KMS-11 (cell line): ENCODE measurements at regions not wholly inside any gene's neighbourhood (a gene's known extent, or its start where the extent isn't known, plus 50 kb on each side); places are given as distances from the start of the nearest gene placed in this dataset.

ENCODE experiments used
- H2AFZ ChIP-seq: fragments of 200-600 bp; sonication (generic); 2 replicates; pipeline ENCODE4 v1.6.1; 2016; ENCODE audit warnings: antibody characterized with exemption, mixed run types, low read depth
- H3K27ac ChIP-seq: fragments of 200-600 bp; sonication (generic); 2 replicates; pipeline ENCODE4 v1.6.1; 2016; ENCODE audit warnings: mild to moderate bottlenecking, mixed run types
- H3K27me3 ChIP-seq: fragments of 200-600 bp; sonication (generic); 2 replicates; pipeline ENCODE4 v1.6.1; 2017; ENCODE audit warnings: mild to moderate bottlenecking, low read depth, mixed run types, moderate library complexity; ENCODE audit not compliant: insufficient read depth
- H3K36me3 ChIP-seq: fragments of 200-600 bp; sonication (generic); 2 replicates; pipeline ENCODE4 v1.6.1; 2017; ENCODE audit warnings: mild to moderate bottlenecking, mixed run types; ENCODE audit not compliant: insufficient read depth
- H3K4me1 ChIP-seq: fragments of 200-600 bp; sonication (generic); 2 replicates; pipeline ENCODE4 v1.6.1; 2016; ENCODE audit warnings: mild to moderate bottlenecking, low read depth, mixed run types; ENCODE audit not compliant: poor library complexity, severe bottlenecking
- H3K4me2 ChIP-seq: fragments of 200-600 bp; sonication (generic); 2 replicates; pipeline ENCODE4 v1.7.0; 2016; ENCODE audit warnings: mild to moderate bottlenecking, mixed run types
- H3K4me3 ChIP-seq: fragments of 200-600 bp; sonication (generic); IDR thresholded peaks from 2 replicates; pipeline ENCODE4 v1.6.1; 2017; ENCODE audit warnings: low read depth, low read length, mixed read lengths; ENCODE audit not compliant: insufficient read depth
- H3K79me2 ChIP-seq: fragments of 200-600 bp; sonication (generic); 2 replicates; pipeline ENCODE4 v1.6.1; 2016; ENCODE audit warnings: low read depth, mixed run types; ENCODE audit not compliant: insufficient read depth
- H3K9ac ChIP-seq: fragments of 200-600 bp; sonication (generic); 2 replicates; pipeline ENCODE4 v1.6.1; 2016; ENCODE audit warnings: mild to moderate bottlenecking, mixed run types
- H4K20me1 ChIP-seq: fragments of 200-600 bp; sonication (generic); 2 replicates; pipeline ENCODE4 v1.6.1; 2016; ENCODE audit warnings: mild to moderate bottlenecking, mixed run types; ENCODE audit not compliant: insufficient read depth
- TF ChIP-seq, protein P1 (sequence below): fragments of 200-600 bp; sonication (generic); conservative IDR thresholded peaks from 2 replicates; pipeline ENCODE4 v1.6.1; 2017; ENCODE audit warnings: low read depth, mild to moderate bottlenecking, antibody characterized with exemption, low read length, moderate library complexity, mixed read lengths

DNA sequence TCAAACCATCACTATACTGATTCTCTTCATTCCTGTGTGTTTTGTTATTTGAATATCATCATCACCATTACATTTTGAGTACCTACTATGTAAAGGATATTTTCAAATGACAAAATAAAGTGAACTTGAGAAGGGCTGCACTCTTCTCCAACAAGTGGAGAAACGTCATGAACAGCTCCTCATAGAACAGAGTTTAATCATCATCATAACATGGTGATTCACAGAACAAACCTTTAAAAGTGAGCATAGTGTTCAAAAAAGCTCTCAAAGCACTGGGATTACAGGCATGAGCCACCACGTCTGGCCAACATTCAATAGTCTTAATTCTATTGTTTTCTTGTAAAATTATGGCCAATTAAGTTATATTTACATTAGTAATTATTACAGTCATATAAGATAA is 993.9 kb downstream of the PDHA2 start:
- Histone ChIP-seq H3K79me2 (no peaks in the 10 kb centered on the region), H3K4me1 (no peaks in the 10 kb centered on the region), H3K9ac (no peak overlapping the region), H4K20me1 (no peaks in the 10 kb centered on the region), H2AFZ (no peak overlapping the region), H3K4me3 (no peak overlapping the region), H3K27ac (no peak overlapping the region), H3K4me2 (no peak overlapping the region), H3K36me3 (no peaks in the 10 kb centered on the region), H3K27me3 (no peaks in the 10 kb centered on the region)
- TF ChIP-seq, protein P1, sequence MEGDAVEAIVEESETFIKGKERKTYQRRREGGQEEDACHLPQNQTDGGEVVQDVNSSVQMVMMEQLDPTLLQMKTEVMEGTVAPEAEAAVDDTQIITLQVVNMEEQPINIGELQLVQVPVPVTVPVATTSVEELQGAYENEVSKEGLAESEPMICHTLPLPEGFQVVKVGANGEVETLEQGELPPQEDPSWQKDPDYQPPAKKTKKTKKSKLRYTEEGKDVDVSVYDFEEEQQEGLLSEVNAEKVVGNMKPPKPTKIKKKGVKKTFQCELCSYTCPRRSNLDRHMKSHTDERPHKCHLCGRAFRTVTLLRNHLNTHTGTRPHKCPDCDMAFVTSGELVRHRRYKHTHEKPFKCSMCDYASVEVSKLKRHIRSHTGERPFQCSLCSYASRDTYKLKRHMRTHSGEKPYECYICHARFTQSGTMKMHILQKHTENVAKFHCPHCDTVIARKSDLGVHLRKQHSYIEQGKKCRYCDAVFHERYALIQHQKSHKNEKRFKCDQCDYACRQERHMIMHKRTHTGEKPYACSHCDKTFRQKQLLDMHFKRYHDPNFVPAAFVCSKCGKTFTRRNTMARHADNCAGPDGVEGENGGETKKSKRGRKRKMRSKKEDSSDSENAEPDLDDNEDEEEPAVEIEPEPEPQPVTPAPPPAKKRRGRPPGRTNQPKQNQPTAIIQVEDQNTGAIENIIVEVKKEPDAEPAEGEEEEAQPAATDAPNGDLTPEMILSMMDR, result no peak

DNA sequence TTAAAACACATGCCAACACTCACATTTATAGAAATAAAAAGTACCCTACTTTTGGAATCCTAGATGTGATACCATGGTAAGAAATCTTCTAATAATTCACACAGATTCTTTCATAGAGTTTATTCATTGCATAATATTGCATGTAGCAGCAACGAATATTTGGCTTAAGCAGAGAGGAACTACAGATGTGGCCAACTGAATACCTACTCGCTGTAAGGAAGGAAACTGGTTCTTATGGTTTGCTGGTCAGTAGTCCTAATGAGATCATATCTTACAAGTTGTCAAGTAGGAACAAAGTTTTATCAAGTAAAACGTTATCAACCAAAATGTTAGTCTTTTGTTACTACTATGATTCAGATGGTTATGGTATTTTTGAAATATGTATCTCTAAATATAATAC is 996.1 kb downstream of the PDHA2 start:
- TF ChIP-seq, protein P1, result no peak
- no peak overlapping the region for H3K4me3 ChIP-seq

DNA sequence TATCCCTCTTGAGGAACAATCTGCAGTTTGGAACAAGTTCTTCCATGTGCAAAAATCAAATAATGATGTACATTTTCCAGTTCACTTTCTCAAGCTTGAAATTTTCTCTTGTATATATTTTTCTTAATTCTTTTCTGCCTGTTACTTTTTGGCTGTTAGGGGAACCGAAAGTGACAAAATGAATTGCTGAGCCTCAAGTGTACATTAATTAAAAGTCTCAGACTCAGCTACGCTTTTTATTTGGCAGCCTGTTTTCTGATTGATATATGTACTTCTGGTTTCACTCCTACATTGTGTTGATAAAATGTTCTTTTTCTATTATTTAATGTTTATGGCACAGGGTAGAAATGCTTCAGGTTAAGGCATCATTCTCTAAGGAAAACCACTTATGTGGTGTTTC is 999.5 kb downstream of the PDHA2 start:
- Histone ChIP-seq H3K79me2 (no peaks in the 10 kb centered on the region), H3K9ac (no peak overlapping the region), H3K4me2 (no peak overlapping the region), H3K27me3 (no peaks in the 10 kb centered on the region), H3K4me1 (no peaks in the 10 kb centered on the region), H3K4me3 (no peak overlapping the region), H3K36me3 (no peaks in the 10 kb centered on the region), H4K20me1 (no peaks in the 10 kb centered on the region), H3K27ac (no peak overlapping the region), H2AFZ (no peak overlapping the region)
- TF ChIP-seq, protein P1, result no peak

More for the DNA sequence above, 996.1 kb downstream of the PDHA2 start:
- Histone ChIP-seq H3K4me2 (no peak overlapping the region), H3K27me3 (no peaks in the 10 kb centered on the region), H2AFZ (no peak overlapping the region), H3K9ac (no peak overlapping the region), H3K4me1 (no peaks in the 10 kb centered on the region), H3K79me2 (no peaks in the 10 kb centered on the region), H4K20me1 (no peaks in the 10 kb centered on the region), H3K27ac (no peak overlapping the region), H3K36me3 (no peaks in the 10 kb centered on the region)

DNA sequence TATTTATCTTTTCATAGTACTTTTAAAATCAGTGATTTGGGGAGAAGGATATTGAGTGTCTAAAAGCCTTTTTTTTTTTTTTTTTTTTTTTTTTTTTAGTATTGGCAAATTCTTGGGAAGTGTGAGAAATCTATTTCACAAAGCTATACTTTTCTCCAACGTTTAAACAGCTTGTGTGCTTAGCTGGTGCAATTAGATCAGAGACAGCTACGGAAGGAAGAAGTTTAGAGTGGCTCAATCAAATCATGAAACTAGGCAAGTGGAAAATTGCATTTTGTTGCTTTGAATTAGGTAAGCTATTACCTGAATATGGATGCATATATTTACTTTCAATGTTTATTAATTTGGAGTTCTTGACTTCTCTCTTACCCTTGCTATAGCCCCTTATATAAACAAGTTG is 1001.9 kb downstream of the PDHA2 start:
- Histone ChIP-seq H3K4me1 (no peaks in the 10 kb centered on the region), H4K20me1 (no peaks in the 10 kb centered on the region), H3K27me3 (no peaks in the 10 kb centered on the region), H3K9ac (no peak overlapping the region), H3K79me2 (no peaks in the 10 kb centered on the region), H3K36me3 (no peaks in the 10 kb centered on the region), H3K4me3 (no peak overlapping the region), H2AFZ (no peak overlapping the region), H3K27ac (no peak overlapping the region), H3K4me2 (no peak overlapping the region)
- TF ChIP-seq, protein P1, result no peak
